K562 (cell line): ENCODE measurements at regions not wholly inside any gene's neighbourhood (a gene's known extent, or its start where the extent isn't known, plus 50 kb on each side); places are given as distances from the start of the nearest gene placed in this dataset.

Experiments used
- ATAC-seq: fragments of 200-7000 bp; cut with Tn5 transposase; 3 replicates; pipeline ENCODE4 v1.9.1; 2020; ENCODE audit warnings: moderate library complexity
- BruUV-seq: library from RNA; stranded (reverse); fragments of 400-500 nt; replicated peaks from 2 replicates; lab custom pipeline; 2021; lab: Mats Ljungman, UMichigan
- CTCF ChIA-PET: fragments of 300-600 bp; formaldehyde crosslinking; extraction: SDS; loops from one replicate; lab custom pipeline; 2021; ENCODE audit warnings: low intra/inter-chr PET ratio; lab: Yijun Ruan, JAX
- POLR2A ChIA-PET: fragments of 300-600, 350-650 bp; sonication (Branson Sonifier 250); formaldehyde crosslinking; extraction: SDS; loops from one replicate; lab custom pipeline; 2021; ENCODE audit warnings: antibody characterized with exemption, inconsistent platforms; lab: Yijun Ruan, JAX
- DNase-seq, 4 experiments: peaks; one replicate each; pipeline versions ENCODE4 v3.0.0 to v3.0.0-alpha.2; 2011 to 2018; ENCODE audit warnings: low spot score in 3 of 4, mixed read lengths in 3 of 4; ENCODE audit errors: extremely low read depth in 1 of 4
- FAIRE-seq: peaks from 2 replicates; lab custom pipeline; 2011; peaks lifted over from hg19 to GRCh38; lab: Jason Lieb, UNC
- H2AFZ ChIP-seq: 2 replicates; pipeline ENCODE4 v1.6.0; 2011; ENCODE audit warnings: low read depth, low read length, control low read depth, inconsistent platforms
- H3K27ac ChIP-seq: fragments of 200-600 bp; 3 replicates; pipeline ENCODE4 v1.8.0; 2011; ENCODE audit warnings: low read depth, mild to moderate bottlenecking, control low read depth, inconsistent platforms, low read length, moderate library complexity, mixed read lengths; ENCODE audit errors: extremely low read depth
- H3K27me3 ChIP-seq, 2 experiments: fragments of 300-600 bp in 1 of 2; 2 replicates in 1 of 2; 3 replicates in 1 of 2; pipeline versions ENCODE4 v1.6.0 to v1.8.0; 2011; ENCODE audit warnings: inconsistent platforms in 2 of 2, low read length in 2 of 2, mild to moderate bottlenecking in 1 of 2, mixed read lengths in 1 of 2, moderate library complexity in 1 of 2; ENCODE audit not compliant: control insufficient read depth in 2 of 2, insufficient read depth in 2 of 2
- H3K36me3 ChIP-seq: fragments of 300-600 bp; 3 replicates; pipeline ENCODE4 v1.8.0; 2011; ENCODE audit warnings: mild to moderate bottlenecking, low read length, inconsistent platforms; ENCODE audit not compliant: control insufficient read depth, insufficient read depth
- H3K4me1 ChIP-seq, 2 experiments: fragments of 200-600 bp in 1 of 2; replicated peaks in 1 of 2; 2 replicates in 1 of 2; 3 replicates in 1 of 2; pipeline versions ENCODE4 v1.5.1 to v1.8.0; 2011; ENCODE audit warnings: inconsistent platforms in 2 of 2, low read length in 2 of 2, mild to moderate bottlenecking in 1 of 2, mixed read lengths in 1 of 2, moderate library complexity in 1 of 2; ENCODE audit not compliant: control insufficient read depth in 2 of 2, insufficient read depth in 2 of 2
- H3K4me2 ChIP-seq: 2 replicates; pipeline ENCODE4 v1.6.1; 2011; ENCODE audit warnings: low read length, control low read depth, inconsistent platforms, mixed read lengths; ENCODE audit not compliant: insufficient read depth
- H3K4me3 ChIP-seq: fragments of 200-600 bp; sonication (generic), shearing (Covaris generic); 2 replicates; pipeline ENCODE4 v1.5.1; 2016; ENCODE audit warnings: control low read depth, inconsistent platforms
- H3K79me2 ChIP-seq: fragments of 200-600 bp; 3 replicates; pipeline ENCODE4 v1.8.0; 2011; ENCODE audit warnings: low read length, inconsistent platforms; ENCODE audit not compliant: control insufficient read depth, insufficient read depth
- H3K9ac ChIP-seq, 2 experiments: 2 replicates each; pipeline versions ENCODE4 v1.6.0 to v1.6.1; 2011; ENCODE audit warnings: low read depth in 2 of 2, low read length in 2 of 2, control low read depth in 1 of 2, inconsistent platforms in 1 of 2, mild to moderate bottlenecking in 1 of 2, mixed read lengths in 1 of 2; ENCODE audit not compliant: insufficient read depth in 1 of 2
- H3K9me1 ChIP-seq: one replicate; pipeline ENCODE4 v1.6.0; 2011; ENCODE audit warnings: inconsistent platforms, mild to moderate bottlenecking, low read length, moderate library complexity; ENCODE audit not compliant: control insufficient read depth, insufficient read depth
- H3K9me3 ChIP-seq: replicated peaks from 2 replicates; pipeline ENCODE4 v1.5.1; 2011; ENCODE audit warnings: low read depth, low read length, inconsistent platforms; ENCODE audit not compliant: control insufficient read depth, insufficient read depth
- H4K20me1 ChIP-seq: replicated peaks from 2 replicates; pipeline ENCODE4 v1.6.1; 2011; ENCODE audit warnings: low read length, inconsistent platforms, mixed read lengths; ENCODE audit not compliant: control insufficient read depth, insufficient read depth
- CHD2 ChIP-seq: IDR thresholded peaks from 2 replicates; pipeline ENCODE4 v1.6.1; 2011; ENCODE audit warnings: low read depth, low read length
- HNRNPK ChIP-seq: fragments of 200-400 bp; formaldehyde crosslinking; IDR thresholded peaks from one replicate; pipeline ENCODE4 v1.6.1; 2018; ENCODE audit warnings: mild to moderate bottlenecking, low read depth, low read length; ENCODE audit not compliant: poor library complexity, severe bottlenecking
- NFE2 ChIP-seq: IDR thresholded peaks from 2 replicates; pipeline ENCODE4 v1.6.1; 2014; ENCODE audit warnings: antibody characterized with exemption, low read depth
- NFIX ChIP-seq: fragments of 250-450 bp; sonication (Bioruptor Pico); IDR thresholded peaks from 2 replicates; pipeline ENCODE4 v1.4.0; 2020; ENCODE audit warnings: low read depth, mild to moderate bottlenecking, moderate library complexity
- OTX1 ChIP-seq: fragments of 450-650 bp; formaldehyde crosslinking; IDR thresholded peaks from 2 replicates; pipeline ENCODE4 v1.4.0; 2022; ENCODE audit warnings: mild to moderate bottlenecking
- SAFB ChIP-seq: fragments of 200-400 bp; formaldehyde crosslinking; IDR thresholded peaks from 2 replicates; pipeline ENCODE4 v1.6.1; 2017; ENCODE audit warnings: low read depth, low read length, borderline replicate concordance
- SMAD2 ChIP-seq: fragments of 150-350 bp; IDR thresholded peaks from 2 replicates; pipeline ENCODE4 v1.6.1; 2014; ENCODE audit warnings: low read depth, mild to moderate bottlenecking, low read length
- ZNF3 ChIP-seq: fragments of 250-450 bp; sonication (Bioruptor Pico); IDR thresholded peaks from 2 replicates; pipeline ENCODE4 v1.5.0; 2021; ENCODE audit warnings: mild to moderate bottlenecking, moderate library complexity
- ZNF507 ChIP-seq: conservative IDR thresholded peaks from 2 replicates; pipeline ENCODE4 v1.6.1; 2017; ENCODE audit warnings: missing genetic modification characterization, missing compliant biosample characterization
- WGBS: fragments of 100-300 bp; shearing (Covaris generic); methylation state at CpG from one replicate; pipeline ENCODE4 v1.1.6; 2016; ENCODE audit warnings: low coverage, mixed read lengths; ENCODE audit not compliant: insufficient coverage; ENCODE audit errors: missing lambda C conversion rate; 5-methylcytosine and 5-hydroxymethylcytosine counted together
- in situ Hi-C: fragments of 300-500 bp; cut with MboI; formaldehyde crosslinking; loops from 4 replicates; pipeline ENCODE4 v1.15.0; 2018; ENCODE audit warnings: inconsistent platforms, mixed read lengths
- intact Hi-C: fragments of 100-400 bp; cut with micrococcal nuclease; formaldehyde crosslinking; loops from 2 replicates; pipeline ENCODE4 v1.14.2; 2022

DNA sequence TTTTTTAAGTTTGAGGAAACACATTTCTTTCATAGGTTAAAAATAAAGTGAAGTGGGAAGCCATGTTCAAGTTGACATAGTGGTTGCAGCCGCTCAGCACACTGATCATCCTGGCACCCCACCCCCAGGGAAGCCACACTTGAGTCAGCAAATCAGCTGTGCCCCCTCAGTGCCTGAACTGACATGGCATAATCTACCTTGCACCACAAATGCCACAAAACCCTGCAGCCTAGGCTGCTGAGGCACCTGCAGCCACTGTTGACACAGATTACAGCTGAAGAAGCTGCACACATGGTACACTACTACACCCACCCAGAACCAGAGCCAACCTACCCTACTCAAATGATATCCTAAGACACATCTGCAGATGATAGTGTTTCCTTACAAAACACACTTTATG, 77.5 kb upstream of the RIMS1 start:
- Histone ChIP-seq H3K4me1 (no peaks in the 10 kb centered on the region), H3K27ac (no peak overlapping the region), H2AFZ (no peak overlapping the region), H3K9ac (no peak overlapping the region), H3K9me1 (no peaks in the 10 kb centered on the region), H4K20me1 (no peaks in the 10 kb centered on the region), H3K79me2 (no peaks in the 10 kb centered on the region), H3K4me3 (no peak overlapping the region), H3K36me3 (no peaks in the 10 kb centered on the region), H3K27me3 (no peaks in the 10 kb centered on the region), H3K4me2 (no peak overlapping the region), H3K9me3 (no peaks in the 10 kb centered on the region)
- DNase-seq: no peak
- ChIA-PET POLR2A (no interaction called here), CTCF (no interaction called here)
- 0% methylated on average over 1 of the region's 1 CpG for WGBS
- no TSS peak for BruUV-seq
- in situ Hi-C loops: no loop called here
- FAIRE-seq: no peak
- intact Hi-C loops: no loop called here
- TF ChIP-seq HNRNPK: no peak
- no peak for TF ChIP-seq CHD2
- TF ChIP-seq OTX1: no peak
- no peak for ATAC-seq

GRCh38 chr6:71810880-71811279, 75.5 kb upstream of the RIMS1 start:
- Histone ChIP-seq H3K4me1 (no peaks in the 10 kb centered on the region), H4K20me1 (no peaks in the 10 kb centered on the region), H3K4me3 (no peak overlapping the region), H3K36me3 (no peaks in the 10 kb centered on the region), H3K9me3 (no peaks in the 10 kb centered on the region), H3K9me1 (no peaks in the 10 kb centered on the region), H2AFZ (no peak overlapping the region), H3K27ac (no peak overlapping the region), H3K9ac (no peak overlapping the region), H3K4me2 (no peak overlapping the region), H3K79me2 (no peaks in the 10 kb centered on the region), H3K27me3 (no peaks in the 10 kb centered on the region)
- FAIRE-seq (no peak), DNase-seq (no peak), ATAC-seq (no peak)
- intact Hi-C loops (no loop called here), in situ Hi-C loops (no loop called here)
- ChIA-PET CTCF (no interaction called here), POLR2A (no interaction called here)
- TF ChIP-seq ZNF3 (CRISPR knock-in tag) (no peak), SAFB (no peak), SMAD2 (no peak), ZNF507 (tag) (no peak), NFE2 (no peak), NFIX (CRISPR knock-in tag) (no peak)
- BruUV-seq: no TSS peak
- WGBS: 0% methylated on average over 1 of the region's 1 CpG
